Liver (tissue), 8 donors: ENCODE measurements at regions not wholly inside any gene's neighbourhood (a gene's known extent, or its start where the extent isn't known, plus 50 kb on each side); places are given as distances from the start of the nearest gene placed in this dataset.

Experiments used
- DNase-seq: peaks from one replicate; pipeline ENCODE4 v3.0.0-alpha.2; 2017; ENCODE audit warnings: low spot score
- H3K27ac ChIP-seq, 2 donors: one replicate each; pipeline ENCODE4 v1.7.0; 2013; ENCODE audit warnings: inconsistent platforms in 2 of 2, low read length in 2 of 2, control low read depth in 1 of 2, low read depth in 1 of 2, mild to moderate bottlenecking in 1 of 2
- H3K27me3 ChIP-seq, 4 donors: one replicate each; pipeline versions ENCODE4 v1.6.1 to v1.7.0; 2013; ENCODE audit warnings: low read length in 3 of 4, inconsistent platforms in 1 of 4, mild to moderate bottlenecking in 1 of 4, moderate library complexity in 1 of 4; ENCODE audit not compliant: control insufficient read depth in 4 of 4, insufficient read depth in 4 of 4
- H3K36me3 ChIP-seq, 4 donors: one replicate each; pipeline versions ENCODE4 v1.6.1 to v1.7.0; 2013; ENCODE audit warnings: low read length in 3 of 4, mild to moderate bottlenecking in 3 of 4, low read depth in 1 of 4, moderate library complexity in 1 of 4; ENCODE audit not compliant: control insufficient read depth in 4 of 4, insufficient read depth in 3 of 4
- H3K4me1 ChIP-seq, 4 donors: one replicate each; pipeline versions ENCODE4 v1.6.1 to v1.7.0; 2013; ENCODE audit warnings: low read length in 3 of 4, mild to moderate bottlenecking in 3 of 4, moderate library complexity in 1 of 4; ENCODE audit not compliant: control insufficient read depth in 4 of 4, insufficient read depth in 4 of 4
- H3K4me3 ChIP-seq, 3 donors: one replicate each; pipeline versions ENCODE4 v1.6.1 to v1.7.0; 2013; ENCODE audit warnings: low read length in 3 of 3, control low read depth in 1 of 3, low read depth in 1 of 3, mild to moderate bottlenecking in 1 of 3
- H3K9ac ChIP-seq, 2 donors: one replicate each; pipeline ENCODE4 v1.7.0; 2013; ENCODE audit warnings: low read length in 2 of 2, mild to moderate bottlenecking in 2 of 2, moderate library complexity in 2 of 2, control low read depth in 1 of 2, low read depth in 1 of 2
- H3K9me3 ChIP-seq, 4 donors: one replicate each; pipeline versions ENCODE4 v1.6.1 to v1.7.0; 2013; ENCODE audit warnings: low read length in 3 of 4; ENCODE audit not compliant: control insufficient read depth in 4 of 4
- ATF3 ChIP-seq: IDR thresholded peaks from 2 replicates; pipeline ENCODE4 v1.6.1; 2016; ENCODE audit warnings: antibody characterized with exemption
- EGR1 ChIP-seq, 2 donors: IDR thresholded peaks; 2 replicates each; pipeline ENCODE4 v1.6.1; 2016 to 2018; ENCODE audit warnings: antibody characterized with exemption in 2 of 2, low read depth in 2 of 2
- FOXA1 ChIP-seq: IDR thresholded peaks from 2 replicates; pipeline ENCODE4 v1.6.1; 2016; ENCODE audit warnings: antibody characterized with exemption
- FOXA2 ChIP-seq: IDR thresholded peaks from 2 replicates; pipeline ENCODE4 v1.6.1; 2016; ENCODE audit warnings: antibody characterized with exemption
- GABPA ChIP-seq, 2 donors: IDR thresholded peaks in 1 of 2; conservative IDR thresholded peaks in 1 of 2; 2 replicates each; pipeline ENCODE4 v1.6.1; 2016; ENCODE audit warnings: antibody characterized with exemption in 2 of 2, mild to moderate bottlenecking in 1 of 2, moderate library complexity in 1 of 2
- HNF4A ChIP-seq, 2 donors: conservative IDR thresholded peaks; 2 replicates each; pipeline ENCODE4 v1.6.1; 2016; ENCODE audit warnings: antibody characterized with exemption in 2 of 2, mild to moderate bottlenecking in 2 of 2
- HNF4G ChIP-seq: IDR thresholded peaks from 2 replicates; pipeline ENCODE4 v1.6.1; 2016; ENCODE audit warnings: antibody characterized with exemption
- JUND ChIP-seq, 2 donors: IDR thresholded peaks; 2 replicates each; pipeline ENCODE4 v1.6.1; 2016; ENCODE audit warnings: antibody characterized with exemption in 2 of 2
- NR2F2 ChIP-seq: IDR thresholded peaks from 2 replicates; pipeline ENCODE4 v1.6.1; 2016; ENCODE audit warnings: antibody characterized with exemption
- RAD21 ChIP-seq, 2 donors: IDR thresholded peaks; 2 replicates each; pipeline ENCODE4 v1.6.1; 2016; ENCODE audit warnings: antibody characterized with exemption in 2 of 2, mild to moderate bottlenecking in 2 of 2
- REST ChIP-seq: IDR thresholded peaks from 2 replicates; pipeline ENCODE4 v1.6.1; 2016; ENCODE audit warnings: antibody characterized with exemption, mild to moderate bottlenecking
- RXRA ChIP-seq, 2 donors: IDR thresholded peaks; 2 replicates each; pipeline ENCODE4 v1.6.1; 2017 to 2018; ENCODE audit warnings: antibody characterized with exemption in 2 of 2, mild to moderate bottlenecking in 1 of 2
- SP1 ChIP-seq: IDR thresholded peaks from 2 replicates; pipeline ENCODE4 v1.6.1; 2018; ENCODE audit warnings: antibody characterized with exemption, mild to moderate bottlenecking
- TAF1 ChIP-seq: conservative IDR thresholded peaks from 2 replicates; pipeline ENCODE4 v1.6.1; 2016; ENCODE audit warnings: antibody characterized with exemption, mild to moderate bottlenecking
- YY1 ChIP-seq: IDR thresholded peaks from 2 replicates; pipeline ENCODE4 v1.6.1; 2016; ENCODE audit warnings: antibody characterized with exemption, mild to moderate bottlenecking
- ZBTB33 ChIP-seq: IDR thresholded peaks from 2 replicates; pipeline ENCODE4 v1.6.1; 2016; ENCODE audit warnings: antibody characterized with exemption
- WGBS: extraction: QIAGEN DNeasy Blood & Tissue Kit; methylation state at CpG from one replicate; pipeline ENCODE4 v1.1.7; 2013; 5-methylcytosine and 5-hydroxymethylcytosine counted together
- TF ChIP-seq, protein P1 (sequence below): fragments of 150-350 bp; IDR thresholded peaks from 2 replicates; pipeline ENCODE4 v1.5.1; 2017; ENCODE audit warnings: improper control_type of control experiment, low read depth, low read length; ENCODE audit not compliant: missing input control
- TF ChIP-seq, protein P2 (sequence below): IDR thresholded peaks from 2 replicates; pipeline ENCODE4 v1.6.1; 2016; ENCODE audit warnings: antibody characterized with exemption
- donor health status: healthy.
- donor health status: healthy.
- donor health status: healthy.
- donor health status: healthy.
- donor health status: healthy.

GRCh38 chr1:222454186-222454585, 93.7 kb downstream of the HHIPL2 start:
- no peaks in the 10 kb centered on the region for H3K36me3 ChIP-seq
- DNase-seq, result no peak
- TF ChIP-seq HNF4G (no peak), NR2F2 (no peak), FOXA2 (no peak), RAD21 (IDR thresholded peaks at IDR 0.05) (no peak), ZBTB33 (no peak), HNF4A (conservative IDR thresholded peaks at IDR 0.05) (no peak), RXRA (IDR thresholded peaks at IDR 0.05) (no peak), JUND (IDR thresholded peaks at IDR 0.05) (no peak), GABPA (IDR thresholded peaks at IDR 0.05 in 1 of 2, conservative IDR thresholded peaks at IDR 0.05 in 1 of 2) (no peak), ATF3 (no peak), SP1 (no peak), YY1 (no peak), EGR1 (IDR thresholded peaks at IDR 0.05; ENCODE audit: low read depth in 2 of 2) (no peak), TAF1 (no peak), REST (no peak), FOXA1 (no peak)
- TF ChIP-seq, protein P1, sequence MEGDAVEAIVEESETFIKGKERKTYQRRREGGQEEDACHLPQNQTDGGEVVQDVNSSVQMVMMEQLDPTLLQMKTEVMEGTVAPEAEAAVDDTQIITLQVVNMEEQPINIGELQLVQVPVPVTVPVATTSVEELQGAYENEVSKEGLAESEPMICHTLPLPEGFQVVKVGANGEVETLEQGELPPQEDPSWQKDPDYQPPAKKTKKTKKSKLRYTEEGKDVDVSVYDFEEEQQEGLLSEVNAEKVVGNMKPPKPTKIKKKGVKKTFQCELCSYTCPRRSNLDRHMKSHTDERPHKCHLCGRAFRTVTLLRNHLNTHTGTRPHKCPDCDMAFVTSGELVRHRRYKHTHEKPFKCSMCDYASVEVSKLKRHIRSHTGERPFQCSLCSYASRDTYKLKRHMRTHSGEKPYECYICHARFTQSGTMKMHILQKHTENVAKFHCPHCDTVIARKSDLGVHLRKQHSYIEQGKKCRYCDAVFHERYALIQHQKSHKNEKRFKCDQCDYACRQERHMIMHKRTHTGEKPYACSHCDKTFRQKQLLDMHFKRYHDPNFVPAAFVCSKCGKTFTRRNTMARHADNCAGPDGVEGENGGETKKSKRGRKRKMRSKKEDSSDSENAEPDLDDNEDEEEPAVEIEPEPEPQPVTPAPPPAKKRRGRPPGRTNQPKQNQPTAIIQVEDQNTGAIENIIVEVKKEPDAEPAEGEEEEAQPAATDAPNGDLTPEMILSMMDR, result no peak
- TF ChIP-seq, protein P2, sequence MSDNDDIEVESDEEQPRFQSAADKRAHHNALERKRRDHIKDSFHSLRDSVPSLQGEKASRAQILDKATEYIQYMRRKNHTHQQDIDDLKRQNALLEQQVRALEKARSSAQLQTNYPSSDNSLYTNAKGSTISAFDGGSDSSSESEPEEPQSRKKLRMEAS, result no peak
- H3K27ac ChIP-seq, result no peak overlapping the region
- H3K9ac ChIP-seq, result no peak overlapping the region
- no peak overlapping the region for H3K4me3 ChIP-seq
- H3K9me3 ChIP-seq, result peaks cover 2 to 9% (median 4%) of the 10 kb centered on the region in 4 donors
- H3K4me1 ChIP-seq, result no peaks in the 10 kb centered on the region
- 93% methylated on average over 5 of the region's 5 CpGs for WGBS
- no peaks in the 10 kb centered on the region for H3K27me3 ChIP-seq
